Right renal pelvis (tissue), 4 donors: ENCODE measurements at regions not wholly inside any gene's neighbourhood (a gene's known extent, or its start where the extent isn't known, plus 50 kb on each side); places are given as distances from the start of the nearest gene placed in this dataset.

ENCODE experiments used
- DNase-seq, 4 donors: peaks; one replicate each; pipeline ENCODE4 v3.0.0-alpha.2; 2013; ENCODE audit warnings: low read depth in 4 of 4, low spot score in 3 of 4, missing footprints in 1 of 4

- no peak for DNase-seq
Observed at GRCh38 chrX:4186331-4186730, 472.9 kb upstream of the PRKX start.

GRCh38 chrX:4185086-4185485 is 471.6 kb upstream of the PRKX start:
- DNase-seq, result no peak

- no peak for DNase-seq
Observed at GRCh38 chrX:4182408-4182806, 469.0 kb upstream of the PRKX start.

- DNase-seq, result no peak
Observed at GRCh38 chrX:4181782-4182407, 468.4 kb upstream of the PRKX start.

GRCh38 chrX:4179031-4179430 is 465.6 kb upstream of the PRKX start:
- DNase-seq, result no peak

GRCh38 chrX:4175221-4175620 is 461.8 kb upstream of the PRKX start:
- no peak for DNase-seq

- DNase-seq, result no peak
Observed at GRCh38 chrX:4173743-4174142, 460.3 kb upstream of the PRKX start.

- DNase-seq, result no peak
Observed at GRCh38 chrX:4151798-4152197, 438.3 kb upstream of the PRKX start.

- DNase-seq, result no peak
Observed at GRCh38 chrX:4150259-4150658, 436.8 kb upstream of the PRKX start.

- no peak for DNase-seq
Observed at GRCh38 chrX:4129626-4130025, 416.2 kb upstream of the PRKX start.

- DNase-seq, result no peak
Observed at GRCh38 chrX:4118666-4119530, 405.4 kb upstream of the PRKX start.

GRCh38 chrX:4110964-4111363 is 397.5 kb upstream of the PRKX start:
- DNase-seq, result no peak

- no peak for DNase-seq
Observed at GRCh38 chrX:4094926-4095325, 381.5 kb upstream of the PRKX start.

- no peak for DNase-seq
Observed at GRCh38 chrX:4091046-4091760, 377.8 kb upstream of the PRKX start.

GRCh38 chrX:4059893-4060292 is 346.4 kb upstream of the PRKX start:
- no peak for DNase-seq

- DNase-seq, result no peak
Observed at GRCh38 chrX:4043951-4044350, 330.5 kb upstream of the PRKX start.

- no peak for DNase-seq
Observed at GRCh38 chrX:4035874-4036273, 322.4 kb upstream of the PRKX start.

- no peak for DNase-seq
Observed at GRCh38 chrX:4028151-4028550, 314.7 kb upstream of the PRKX start.

- no peak for DNase-seq
Observed at GRCh38 chrX:4005281-4005680, 291.8 kb upstream of the PRKX start.

- DNase-seq, result no peak
Observed at GRCh38 chrX:4004822-4005221, 291.4 kb upstream of the PRKX start.

- DNase-seq, result no peak
Observed at GRCh38 chrX:3994315-3994714, 280.9 kb upstream of the PRKX start.

GRCh38 chrX:3990569-3990968 is 277.1 kb upstream of the PRKX start:
- no peak for DNase-seq
